Activated CD4-positive, alpha-beta T cell treated with anti-CD3 and anti-CD28 coated beads for 48 hours (primary cell): ENCODE measurements at regions not wholly inside any gene's neighbourhood (a gene's known extent, or its start where the extent isn't known, plus 50 kb on each side); places are given as distances from the start of the nearest gene placed in this dataset.
"Not testable (repeated sequence)": the region's sequence is repeated elsewhere in the genome, so short reads cannot be mapped to it uniquely, and the experiment has no call there.

Experiments used
- DNase-seq: peaks from one replicate; pipeline ENCODE4 v3.0.0-alpha.2; 2020

- DNase-seq: no peak
These were observed 657.7 kb upstream of the MBL2 start for GRCh38 chr10:53430127-53430891.

DNA sequence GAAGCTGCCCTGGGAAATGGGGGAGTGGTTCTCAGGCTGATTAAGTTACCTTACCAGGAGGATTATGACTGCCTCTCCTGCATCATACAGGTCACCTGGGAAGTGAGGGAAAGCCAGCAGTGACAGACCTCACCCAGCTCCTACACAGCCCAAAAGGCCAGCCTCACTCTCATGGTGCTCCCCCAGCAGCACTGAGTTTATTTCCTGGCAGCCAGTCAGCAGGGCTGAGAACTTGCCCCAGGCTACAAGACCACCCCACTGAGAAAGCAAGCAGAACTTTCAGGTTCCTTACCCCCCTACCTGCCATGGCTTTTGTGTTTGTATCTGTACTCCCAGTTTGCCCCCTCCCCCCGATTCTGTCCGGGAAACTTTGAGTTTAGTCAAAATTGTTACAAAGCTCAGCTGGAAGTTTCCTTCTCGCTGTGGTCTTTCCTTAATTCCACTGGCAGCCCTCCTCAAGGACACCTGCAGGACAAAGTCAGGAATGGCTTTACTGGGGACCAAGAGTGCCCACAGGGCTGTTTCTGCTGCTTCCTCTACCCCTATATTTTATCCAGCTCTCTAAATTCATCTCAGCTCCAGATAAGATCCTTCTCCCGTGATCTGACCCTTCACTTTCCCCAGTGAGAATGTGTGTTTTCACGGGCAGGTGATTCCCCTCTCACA, 649.8 kb upstream of the MBL2 start:
- no peak for DNase-seq

- DNase-seq: no peak
These were observed 640.1 kb upstream of the MBL2 start for GRCh38 chr10:53412651-53413050.

DNA sequence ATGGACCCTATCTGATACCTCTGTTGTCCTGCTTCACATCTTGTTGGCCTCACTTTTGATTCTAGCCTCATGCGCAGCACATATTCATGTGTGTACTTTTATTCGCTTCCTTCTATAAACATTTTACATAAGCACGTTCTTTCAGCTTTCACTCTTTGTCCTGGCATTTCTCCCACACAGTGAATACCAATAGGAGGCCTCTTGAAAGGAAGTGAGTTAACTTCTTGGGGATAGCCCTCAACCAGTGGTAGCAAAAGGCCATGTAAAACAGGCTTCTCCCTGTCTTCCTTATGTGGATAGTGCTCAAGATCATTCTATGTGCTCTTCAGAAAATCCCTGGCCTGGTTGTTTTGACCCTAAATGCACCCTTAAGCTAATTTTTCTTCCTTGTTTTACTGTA, 633.9 kb upstream of the MBL2 start:
- no peak for DNase-seq

GRCh38 chr10:53403688-53404087, 631.1 kb upstream of the MBL2 start:
- DNase-seq: no peak

- no peak for DNase-seq
These were observed 630.0 kb upstream of the MBL2 start for GRCh38 chr10:53402594-53402993.

- DNase-seq: no peak
These were observed 629.0 kb upstream of the MBL2 start for GRCh38 chr10:53401536-53401935.

- DNase-seq: no peak
These were observed 624.3 kb upstream of the MBL2 start for GRCh38 chr10:53396876-53397275.

DNA sequence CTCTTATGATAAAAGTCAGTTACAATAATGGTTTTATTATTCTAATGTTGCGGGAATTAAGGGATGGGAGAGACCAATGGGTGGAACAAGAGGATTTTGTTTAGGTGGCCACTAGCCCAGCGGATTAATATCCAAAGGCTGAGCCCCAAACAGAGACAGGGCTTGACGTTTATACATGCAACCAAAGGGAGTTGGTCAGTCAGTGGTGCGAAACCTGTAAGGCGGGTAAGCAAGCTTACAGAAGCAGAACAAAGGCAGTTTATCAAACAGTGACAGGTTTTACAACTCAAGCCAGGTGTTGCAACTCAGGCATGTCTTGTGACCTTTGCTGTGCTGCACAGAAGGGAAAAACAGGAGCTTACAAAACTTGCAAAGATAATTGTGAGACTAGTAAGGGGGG, 622.9 kb upstream of the MBL2 start:
- DNase-seq: no peak

DNA sequence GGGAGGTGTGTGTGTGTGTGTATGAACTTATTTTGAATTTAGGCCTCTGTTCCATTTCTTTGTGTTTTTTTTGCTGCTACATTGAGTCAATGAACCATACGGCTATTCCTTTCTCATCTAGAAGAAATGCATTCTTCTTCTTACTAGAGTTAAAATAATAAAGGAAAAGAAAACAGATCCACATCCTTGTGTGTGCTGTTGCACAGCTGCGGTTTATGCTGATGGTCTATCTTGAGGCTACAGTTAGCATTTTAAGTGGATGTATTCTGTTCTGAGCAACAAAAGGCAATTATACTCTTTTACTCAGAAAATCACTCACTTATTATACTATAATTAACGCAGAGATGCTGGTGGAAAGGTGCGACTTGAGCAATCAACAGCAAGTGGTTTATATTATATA, 615.0 kb upstream of the MBL2 start:
- DNase-seq: no peak

DNA sequence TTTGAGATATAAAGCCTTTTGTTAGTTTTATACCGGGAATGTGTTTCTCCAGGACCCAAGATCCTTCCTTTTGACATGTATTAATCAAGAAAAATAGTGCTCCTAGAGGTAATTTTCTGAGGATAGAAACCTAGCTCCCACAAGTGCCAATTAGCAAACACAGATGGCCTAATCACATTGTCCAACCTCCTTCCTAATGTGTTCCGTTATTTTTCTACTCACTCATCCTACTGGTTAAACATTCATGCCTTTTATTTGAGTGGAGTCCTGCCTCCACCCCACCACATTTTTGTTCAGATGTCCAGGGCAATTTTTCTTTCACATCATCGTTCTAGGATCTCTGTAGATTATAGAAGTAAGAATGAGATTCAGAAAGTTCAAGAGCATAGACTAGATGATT, 610.0 kb upstream of the MBL2 start:
- DNase-seq: no peak

GRCh38 chr10:53379956-53380355, 607.4 kb upstream of the MBL2 start:
- no peak for DNase-seq

- no peak for DNase-seq
These were observed 597.8 kb upstream of the MBL2 start for GRCh38 chr10:53370347-53370746.

GRCh38 chr10:53361936-53362335, 589.4 kb upstream of the MBL2 start:
- no peak for DNase-seq

GRCh38 chr10:53361281-53361680, 588.7 kb upstream of the MBL2 start:
- no peak for DNase-seq

DNA sequence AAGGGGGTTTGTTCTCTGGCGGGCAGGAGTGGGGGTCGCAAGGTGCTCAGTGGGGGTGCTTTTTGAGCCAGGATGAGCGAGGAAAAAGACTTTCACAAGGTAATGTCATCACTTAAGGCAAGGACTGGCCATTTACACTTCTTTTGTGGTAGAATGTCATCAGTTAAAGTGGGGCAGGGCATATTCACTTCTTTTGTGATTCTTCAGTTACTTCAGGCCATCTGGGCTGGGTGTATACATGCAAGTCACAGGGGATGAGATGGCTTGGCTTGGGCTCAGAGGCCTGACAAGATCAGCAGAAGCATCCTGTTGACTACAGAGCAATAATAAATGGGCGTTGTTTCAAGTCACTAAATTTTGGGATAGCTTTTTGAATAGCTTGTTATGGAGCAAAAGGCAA, 586.4 kb upstream of the MBL2 start:
- not testable (repeated sequence) for DNase-seq

GRCh38 chr10:53358536-53358935, 586.0 kb upstream of the MBL2 start:
- no peak for DNase-seq

GRCh38 chr10:53357587-53357986, 585.0 kb upstream of the MBL2 start:
- DNase-seq: no peak

- DNase-seq: no peak
These were observed 584.2 kb upstream of the MBL2 start for GRCh38 chr10:53356616-53357349.

DNA sequence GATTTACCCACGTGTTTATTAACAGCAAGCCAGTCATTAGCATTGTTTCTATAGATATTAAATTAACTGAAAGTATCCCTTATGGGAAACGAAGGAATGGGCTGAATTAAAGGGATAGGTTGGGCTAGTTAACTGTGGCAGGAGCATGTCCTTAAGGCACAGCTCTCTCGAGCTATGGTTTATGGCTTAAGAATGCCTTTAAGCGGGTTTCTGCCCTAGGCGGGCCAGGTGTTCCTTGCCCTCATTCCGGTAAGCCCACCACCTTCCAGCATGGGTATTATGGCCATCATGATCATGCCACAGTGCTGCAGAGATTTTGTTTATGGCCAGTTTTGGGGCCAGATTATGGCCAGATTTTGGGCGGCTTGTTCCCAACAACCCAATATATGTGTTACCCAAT, 569.9 kb upstream of the MBL2 start:
- not testable (repeated sequence) for DNase-seq

DNA sequence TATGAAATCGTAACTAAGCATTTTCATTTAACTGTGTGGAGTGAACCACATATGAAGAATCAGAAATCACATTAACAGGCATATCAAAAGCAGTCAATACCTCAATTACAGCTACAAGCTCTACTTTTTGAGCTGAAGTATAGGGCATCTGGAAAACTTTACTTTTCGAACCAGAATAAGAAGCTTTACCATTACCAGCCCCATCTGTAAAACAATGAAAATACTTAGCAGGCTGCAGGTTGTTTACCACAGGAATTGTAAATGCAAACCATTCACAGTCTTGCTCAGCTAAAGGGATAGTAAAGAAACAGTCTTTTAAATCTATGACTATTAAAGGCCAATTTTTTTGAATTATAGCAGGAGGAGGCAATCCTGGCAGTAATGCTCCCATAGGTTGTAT, 565.6 kb upstream of the MBL2 start:
- DNase-seq: not testable (repeated sequence)

DNA sequence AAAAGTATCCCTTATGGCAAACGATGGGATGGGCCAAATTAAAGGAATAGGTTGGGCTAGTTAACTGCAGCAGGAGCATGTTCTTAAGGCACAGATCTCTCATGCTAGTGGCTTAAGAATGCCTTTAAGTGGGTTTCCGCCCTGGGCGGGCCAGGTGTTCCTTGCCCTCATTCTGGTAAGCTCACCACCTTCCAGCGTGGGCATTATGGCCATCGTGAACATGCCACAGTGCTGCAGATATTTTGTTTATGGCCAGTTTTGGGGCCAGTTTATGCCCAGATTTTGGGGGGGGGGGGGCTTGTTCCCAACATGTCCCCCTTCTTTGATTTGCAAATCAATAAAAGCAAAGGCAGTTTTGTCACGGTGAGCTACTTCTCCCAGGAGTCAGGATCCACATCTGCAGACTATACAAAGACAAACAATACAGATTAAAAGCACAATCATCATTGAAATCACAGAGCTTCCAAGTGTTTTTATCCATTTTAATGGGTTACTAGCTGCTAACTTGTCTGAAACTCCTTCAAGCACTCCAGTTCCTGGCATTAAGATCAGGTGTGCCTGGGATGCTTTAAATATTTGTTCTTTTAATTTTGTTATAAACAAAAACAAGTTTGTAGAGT, 563.3 kb upstream of the MBL2 start:
- DNase-seq: not testable (repeated sequence)

DNA sequence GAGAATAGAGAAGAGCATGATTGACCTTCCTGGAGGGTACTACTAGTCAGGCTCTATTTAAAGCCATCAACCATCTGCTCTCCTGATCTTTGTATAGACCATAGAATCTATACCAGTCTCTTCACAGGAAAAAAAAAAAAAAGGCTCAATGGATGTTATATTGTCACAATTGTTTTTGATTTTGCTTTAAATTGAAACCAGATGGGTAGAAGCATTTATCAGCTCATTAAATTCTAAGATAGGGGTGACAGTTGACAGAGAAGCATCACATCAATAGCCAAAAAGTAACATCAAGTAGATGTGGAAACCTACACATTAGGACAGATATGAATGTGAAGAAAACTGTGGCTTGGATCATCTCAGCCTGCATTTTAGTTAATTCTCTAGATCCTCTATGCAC, 558.9 kb upstream of the MBL2 start:
- DNase-seq: no peak
